HepG2 (cell line): ENCODE measurements at regions not wholly inside any gene's neighbourhood (a gene's known extent, or its start where the extent isn't known, plus 50 kb on each side); places are given as distances from the start of the nearest gene placed in this dataset.

Source experiments
- FOXK2 ChIP-seq: fragments of 450-650 bp; IDR thresholded peaks from 2 replicates; pipeline ENCODE4 v1.6.1; 2016
- GATAD2A ChIP-seq: IDR thresholded peaks from 2 replicates; pipeline ENCODE4 v1.6.1; 2016
- KDM5B ChIP-seq: sonication (generic); formaldehyde crosslinking; IDR thresholded peaks from 2 replicates; pipeline ENCODE4 v1.4.0; 2020; ENCODE audit warnings: missing genetic modification reagents, mild to moderate bottlenecking, borderline replicate concordance
- KMT2A ChIP-seq: sonication (generic); formaldehyde crosslinking; IDR thresholded peaks from 2 replicates; pipeline ENCODE4 v1.4.0; 2020; ENCODE audit warnings: missing genetic modification reagents
- MBD4 ChIP-seq: IDR thresholded peaks from 2 replicates; pipeline ENCODE4 v1.6.1; 2012; ENCODE audit warnings: low read length, inconsistent platforms, borderline replicate concordance
- ZNF790 ChIP-seq: sonication (generic); formaldehyde crosslinking; IDR thresholded peaks from 2 replicates; pipeline ENCODE4 v1.8.0; 2022; ENCODE audit warnings: missing genetic modification reagents, mild to moderate bottlenecking, borderline replicate concordance
- TF ChIP-seq, protein P1 (sequence below), 2 experiments: sonication (generic) in 1 of 2; formaldehyde crosslinking in 1 of 2; IDR thresholded peaks; 2 replicates each; pipeline versions ENCODE4 v1.5.1 to v1.6.1; 2011 to 2020; ENCODE audit warnings: borderline replicate concordance in 1 of 2, low read depth in 1 of 2, low read length in 1 of 2, mild to moderate bottlenecking in 1 of 2, missing genetic modification reagents in 1 of 2, moderate library complexity in 1 of 2
- TF ChIP-seq, protein P2 (sequence below): IDR thresholded peaks from 2 replicates; pipeline ENCODE4 v1.6.1; 2016; ENCODE audit warnings: low read depth, borderline replicate concordance
- TF ChIP-seq, protein P3 (sequence below), 2 experiments: fragments of 450-650 bp in 1 of 2; sonication (generic) in 1 of 2; formaldehyde crosslinking in 1 of 2; IDR thresholded peaks; 2 replicates each; pipeline versions ENCODE4 v1.6.1 to v1.8.0; 2016 to 2022; ENCODE audit warnings: antibody characterized with exemption in 1 of 2, mild to moderate bottlenecking in 1 of 2, missing genetic modification reagents in 1 of 2
- TF ChIP-seq, protein P4 (sequence below): IDR thresholded peaks from 2 replicates; pipeline ENCODE4 v1.6.1; 2016; ENCODE audit warnings: mild to moderate bottlenecking, missing biosample characterization, missing genetic modification reagents
- TF ChIP-seq, protein P5 (sequence below): sonication (generic); formaldehyde crosslinking; IDR thresholded peaks from 2 replicates; pipeline ENCODE4 v1.5.0; 2020; ENCODE audit warnings: missing genetic modification reagents, mild to moderate bottlenecking, borderline replicate concordance

DNA sequence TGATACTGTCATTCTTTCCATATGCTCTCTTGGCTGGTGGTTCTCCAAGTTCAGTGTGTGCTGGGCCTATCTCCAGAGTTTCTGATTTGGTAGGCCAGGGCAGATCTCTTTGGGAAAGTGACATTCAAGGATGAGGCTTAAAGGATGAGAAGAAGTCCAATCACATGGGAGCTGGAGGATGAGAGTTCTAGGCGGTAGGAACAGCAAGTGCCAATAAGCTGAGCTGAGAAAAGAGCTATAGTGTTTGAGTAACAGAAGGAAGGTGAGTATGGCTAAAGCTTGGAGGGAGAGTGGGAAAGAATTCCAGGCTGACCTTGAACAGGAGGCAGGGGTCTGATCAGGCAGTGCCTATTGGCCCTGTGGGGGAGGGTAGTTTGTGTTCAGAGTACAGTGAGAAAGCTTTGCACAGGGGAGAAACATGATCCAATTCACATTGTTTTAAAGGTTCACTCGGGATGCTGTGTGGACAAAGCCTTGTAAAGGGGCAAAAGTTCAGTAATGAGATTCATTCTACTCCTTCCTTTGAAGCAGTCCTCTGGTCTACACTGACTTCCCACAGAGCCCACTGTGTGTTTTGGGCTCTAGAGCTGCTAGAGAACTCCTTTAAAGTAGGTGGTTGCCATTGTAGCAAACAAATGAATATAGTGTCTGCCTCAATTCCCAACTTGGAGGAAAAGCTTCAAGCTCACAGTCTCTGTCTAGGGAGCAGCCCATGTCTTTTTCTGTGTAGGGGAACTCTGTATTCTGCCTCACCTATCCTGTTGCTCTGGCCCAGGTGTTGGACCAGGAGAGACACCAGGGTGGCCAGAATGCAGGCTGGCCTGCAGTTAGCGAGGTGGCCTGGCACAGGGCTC is 81.8 kb downstream of the FASTKD2 start (continued):
- 0 out of 2 replicates have a peak, but pooled peaks have one; percentile 37 for TF ChIP-seq MBD4
- TF ChIP-seq FOXK2 = no peak
- TF ChIP-seq, protein P1, sequence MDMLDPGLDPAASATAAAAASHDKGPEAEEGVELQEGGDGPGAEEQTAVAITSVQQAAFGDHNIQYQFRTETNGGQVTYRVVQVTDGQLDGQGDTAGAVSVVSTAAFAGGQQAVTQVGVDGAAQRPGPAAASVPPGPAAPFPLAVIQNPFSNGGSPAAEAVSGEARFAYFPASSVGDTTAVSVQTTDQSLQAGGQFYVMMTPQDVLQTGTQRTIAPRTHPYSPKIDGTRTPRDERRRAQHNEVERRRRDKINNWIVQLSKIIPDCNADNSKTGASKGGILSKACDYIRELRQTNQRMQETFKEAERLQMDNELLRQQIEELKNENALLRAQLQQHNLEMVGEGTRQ (IDR thresholded peaks at IDR 0.05; ENCODE audit: low read depth, low read length) = no peak
- TF ChIP-seq, protein P1 (CRISPR knock-in tag; IDR thresholded peaks at IDR 0.05; ENCODE audit: borderline replicate concordance) = no peak
- TF ChIP-seq, protein P2, sequence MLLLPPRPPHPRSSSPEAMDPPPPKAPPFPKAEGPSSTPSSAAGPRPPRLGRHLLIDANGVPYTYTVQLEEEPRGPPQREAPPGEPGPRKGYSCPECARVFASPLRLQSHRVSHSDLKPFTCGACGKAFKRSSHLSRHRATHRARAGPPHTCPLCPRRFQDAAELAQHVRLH (CRISPR knock-in tag) = peak; percentile 60; the same call in 1 of the 2 replicates
- TF ChIP-seq ZNF790 (CRISPR knock-in tag) = no peak
- TF ChIP-seq, protein P3, sequence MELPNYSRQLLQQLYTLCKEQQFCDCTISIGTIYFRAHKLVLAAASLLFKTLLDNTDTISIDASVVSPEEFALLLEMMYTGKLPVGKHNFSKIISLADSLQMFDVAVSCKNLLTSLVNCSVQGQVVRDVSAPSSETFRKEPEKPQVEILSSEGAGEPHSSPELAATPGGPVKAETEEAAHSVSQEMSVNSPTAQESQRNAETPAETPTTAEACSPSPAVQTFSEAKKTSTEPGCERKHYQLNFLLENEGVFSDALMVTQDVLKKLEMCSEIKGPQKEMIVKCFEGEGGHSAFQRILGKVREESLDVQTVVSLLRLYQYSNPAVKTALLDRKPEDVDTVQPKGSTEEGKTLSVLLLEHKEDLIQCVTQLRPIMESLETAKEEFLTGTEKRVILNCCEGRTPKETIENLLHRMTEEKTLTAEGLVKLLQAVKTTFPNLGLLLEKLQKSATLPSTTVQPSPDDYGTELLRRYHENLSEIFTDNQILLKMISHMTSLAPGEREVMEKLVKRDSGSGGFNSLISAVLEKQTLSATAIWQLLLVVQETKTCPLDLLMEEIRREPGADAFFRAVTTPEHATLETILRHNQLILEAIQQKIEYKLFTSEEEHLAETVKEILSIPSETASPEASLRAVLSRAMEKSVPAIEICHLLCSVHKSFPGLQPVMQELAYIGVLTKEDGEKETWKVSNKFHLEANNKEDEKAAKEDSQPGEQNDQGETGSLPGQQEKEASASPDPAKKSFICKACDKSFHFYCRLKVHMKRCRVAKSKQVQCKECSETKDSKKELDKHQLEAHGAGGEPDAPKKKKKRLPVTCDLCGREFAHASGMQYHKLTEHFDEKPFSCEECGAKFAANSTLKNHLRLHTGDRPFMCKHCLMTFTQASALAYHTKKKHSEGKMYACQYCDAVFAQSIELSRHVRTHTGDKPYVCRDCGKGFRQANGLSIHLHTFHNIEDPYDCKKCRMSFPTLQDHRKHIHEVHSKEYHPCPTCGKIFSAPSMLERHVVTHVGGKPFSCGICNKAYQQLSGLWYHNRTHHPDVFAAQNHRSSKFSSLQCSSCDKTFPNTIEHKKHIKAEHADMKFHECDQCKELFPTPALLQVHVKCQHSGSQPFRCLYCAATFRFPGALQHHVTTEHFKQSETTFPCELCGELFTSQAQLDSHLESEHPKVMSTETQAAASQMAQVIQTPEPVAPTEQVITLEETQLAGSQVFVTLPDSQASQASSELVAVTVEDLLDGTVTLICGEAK (IDR thresholded peaks at IDR 0.05) = no peak
- TF ChIP-seq, protein P3 (CRISPR knock-in tag; IDR thresholded peaks at IDR 0.05) = no peak; the same call in 1 of the 2 replicates
- TF ChIP-seq, protein P4, sequence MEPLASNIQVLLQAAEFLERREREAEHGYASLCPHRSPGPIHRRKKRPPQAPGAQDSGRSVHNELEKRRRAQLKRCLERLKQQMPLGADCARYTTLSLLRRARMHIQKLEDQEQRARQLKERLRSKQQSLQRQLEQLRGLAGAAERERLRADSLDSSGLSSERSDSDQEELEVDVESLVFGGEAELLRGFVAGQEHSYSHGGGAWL (CRISPR knock-in tag) = no peak
- no peak for TF ChIP-seq KMT2A
- TF ChIP-seq KDM5B (CRISPR knock-in tag) = 0 out of 2 replicates have a peak, but pooled peaks have one; percentile 19
- TF ChIP-seq GATAD2A (CRISPR knock-in tag) = peak; percentile 91
- TF ChIP-seq, protein P5, sequence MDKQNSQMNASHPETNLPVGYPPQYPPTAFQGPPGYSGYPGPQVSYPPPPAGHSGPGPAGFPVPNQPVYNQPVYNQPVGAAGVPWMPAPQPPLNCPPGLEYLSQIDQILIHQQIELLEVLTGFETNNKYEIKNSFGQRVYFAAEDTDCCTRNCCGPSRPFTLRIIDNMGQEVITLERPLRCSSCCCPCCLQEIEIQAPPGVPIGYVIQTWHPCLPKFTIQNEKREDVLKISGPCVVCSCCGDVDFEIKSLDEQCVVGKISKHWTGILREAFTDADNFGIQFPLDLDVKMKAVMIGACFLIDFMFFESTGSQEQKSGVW (CRISPR knock-in tag) = no peak
